ENCODE measurements at regions not wholly inside any gene's neighbourhood (a gene's known extent, or its start where the extent isn't known, plus 50 kb on each side); places are given as distances from the start of the nearest gene placed in this dataset.

GRCh38 chr22:49106842-49107152, 720.9 kb downstream of the BRD1 start:
- ATAC-seq (ENCODE audit: low FRiP score) = no peak
- no peak for DNase-seq (ENCODE audit: low spot score)
- TF ChIP-seq CTCF (IDR thresholded peaks at IDR 0.05) = no peak

- ATAC-seq (ENCODE audit: low FRiP score) (no peak), DNase-seq (ENCODE audit: low spot score) (no peak)
- TF ChIP-seq CTCF (IDR thresholded peaks at IDR 0.05) = no peak
Measured at GRCh38 chr22:49106096-49106841, 721.4 kb downstream of the BRD1 start.

GRCh38 chr22:49104434-49104833, 723.2 kb downstream of the BRD1 start:
- DNase-seq (ENCODE audit: low spot score) = no peak
- TF ChIP-seq CTCF (IDR thresholded peaks at IDR 0.05) = no peak
- ATAC-seq (ENCODE audit: low FRiP score) = no peak

GRCh38 chr22:49103314-49104059, 724.2 kb downstream of the BRD1 start:
- ATAC-seq (ENCODE audit: low FRiP score) (no peak), DNase-seq (ENCODE audit: low spot score) (no peak)
- TF ChIP-seq CTCF (IDR thresholded peaks at IDR 0.05) = no peak

- TF ChIP-seq CTCF (IDR thresholded peaks at IDR 0.05) = no peak
- no peak for ATAC-seq (ENCODE audit: low FRiP score)
- DNase-seq (ENCODE audit: low spot score) = no peak
Measured at GRCh38 chr22:49102367-49102766, 725.3 kb downstream of the BRD1 start.

- TF ChIP-seq CTCF (IDR thresholded peaks at IDR 0.05) = no peak
- DNase-seq (ENCODE audit: low spot score) = no peak
- no peak for ATAC-seq (ENCODE audit: low FRiP score)
Measured at GRCh38 chr22:49101873-49102272, 725.8 kb downstream of the BRD1 start.

GRCh38 chr22:49101225-49101624, 726.4 kb downstream of the BRD1 start:
- TF ChIP-seq CTCF (IDR thresholded peaks at IDR 0.05) = no peak
- DNase-seq (ENCODE audit: low spot score) (no peak), ATAC-seq (ENCODE audit: low FRiP score) (no peak)

All from omental fat pad (tissue), 3 donors.